CD4-positive, CD25-positive, alpha-beta regulatory T cell (primary cell): ENCODE measurements at regions not wholly inside any gene's neighbourhood (a gene's known extent, or its start where the extent isn't known, plus 50 kb on each side); places are given as distances from the start of the nearest gene placed in this dataset.
"Not testable (repeated sequence)": the region's sequence is repeated elsewhere in the genome, so short reads cannot be mapped to it uniquely, and the experiment has no call there.

Experiments
- ATAC-seq, 2 donors: fragments of 150-1000 bp; cut with Tn5 transposase; one replicate each; pipeline ENCODE4 v1.10.0; 2021; ENCODE audit warnings: low read depth in 2 of 2, moderate number of reproducible peaks in 2 of 2, moderate library complexity in 1 of 2
- DNase-seq, 3 donors: peaks; one replicate each; pipeline versions ENCODE4 v3.0.0 to v3.0.0-alpha.2; 2012 to 2022; ENCODE audit warnings: mixed read lengths in 1 of 3
- H3K27ac ChIP-seq: one replicate; pipeline ENCODE4 v1.7.0; 2013; ENCODE audit warnings: mild to moderate bottlenecking, low read length; ENCODE audit not compliant: insufficient read depth, poor library complexity, severe bottlenecking
- H3K27me3 ChIP-seq: one replicate; pipeline ENCODE4 v1.7.0; 2013; ENCODE audit warnings: low read length; ENCODE audit not compliant: control insufficient read depth, insufficient read depth
- H3K36me3 ChIP-seq: one replicate; pipeline ENCODE4 v1.7.0; 2013; ENCODE audit warnings: mild to moderate bottlenecking, low read length, moderate library complexity; ENCODE audit not compliant: control insufficient read depth, insufficient read depth
- H3K4me1 ChIP-seq: 2 replicates; pipeline ENCODE4 v1.7.0; 2013; ENCODE audit warnings: mild to moderate bottlenecking, low read length; ENCODE audit not compliant: insufficient read depth, control insufficient read depth, poor library complexity, severe bottlenecking
- H3K4me3 ChIP-seq: one replicate; pipeline ENCODE4 v1.7.0; 2013; ENCODE audit warnings: low read depth, mild to moderate bottlenecking, low read length, moderate library complexity
- H3K9me3 ChIP-seq, 2 experiments: 1 replicate in 1 of 2; 2 replicates in 1 of 2; pipeline ENCODE4 v1.7.0; 2013; ENCODE audit warnings: low read length in 2 of 2, mild to moderate bottlenecking in 1 of 2, moderate library complexity in 1 of 2; ENCODE audit not compliant: control insufficient read depth in 2 of 2
- H3K27ac Mint-ChIP-seq, 3 donors: one replicate each; pipeline ENCODE4 v1.8.0; 2020 to 2022; ENCODE audit warnings: mild to moderate bottlenecking in 3 of 3, mixed read lengths in 3 of 3, moderate library complexity in 2 of 3
- H3K27me3 Mint-ChIP-seq: one replicate; pipeline ENCODE4 v1.8.0; 2022; ENCODE audit warnings: mild to moderate bottlenecking, mixed read lengths
- H3K36me3 Mint-ChIP-seq: one replicate; pipeline ENCODE4 v1.8.0; 2020; ENCODE audit warnings: mixed read lengths
- H3K4me1 Mint-ChIP-seq, 4 donors: one replicate each; pipeline ENCODE4 v1.8.0; 2020 to 2022; ENCODE audit warnings: mixed read lengths in 4 of 4, mild to moderate bottlenecking in 1 of 4
- H3K4me3 Mint-ChIP-seq, 4 donors: one replicate each; pipeline ENCODE4 v1.8.0; 2020 to 2022; ENCODE audit warnings: mild to moderate bottlenecking in 4 of 4, mixed read lengths in 4 of 4, moderate library complexity in 3 of 4
- H3K9me3 Mint-ChIP-seq, 7 donors: one replicate each; pipeline ENCODE4 v1.8.0; 2020 to 2022; ENCODE audit warnings: mixed read lengths in 7 of 7, mild to moderate bottlenecking in 3 of 7, moderate library complexity in 2 of 7

GRCh38 chr6:8857160-8857559 is 421.8 kb upstream of the SLC35B3 start:
- Mint-ChIP-seq H3K9me3 (peaks cover 0 to 4% (median 1%) of the 10 kb centered on the region in 7 donors), H3K4me3 (no peak overlapping the region), H3K4me1 (no peaks in the 10 kb centered on the region), H3K27ac (no peak overlapping the region), H3K36me3 (no peaks in the 10 kb centered on the region), H3K27me3 (no peaks in the 10 kb centered on the region)
- Histone ChIP-seq H3K27me3 (no peaks in the 10 kb centered on the region), H3K36me3 (no peaks in the 10 kb centered on the region), H3K9me3 (no peaks in the 10 kb centered on the region), H3K4me1 (no peaks in the 10 kb centered on the region), H3K4me3 (no peak overlapping the region), H3K27ac (no peak overlapping the region)
- ATAC-seq (no peak), DNase-seq (no peak)

- no peaks in the 10 kb centered on the region for H3K4me1 ChIP-seq
- Mint-ChIP-seq H3K4me3 (no peak overlapping the region), H3K27ac (no peak overlapping the region), H3K27me3 (no peaks in the 10 kb centered on the region), H3K36me3 (no peaks in the 10 kb centered on the region), H3K9me3 (peaks cover 1 to 9% (median 3%) of the 10 kb centered on the region in 7 donors), H3K4me1 (no peaks in the 10 kb centered on the region)
- no peak overlapping the region for H3K4me3 ChIP-seq
- no peaks in the 10 kb centered on the region for H3K9me3 ChIP-seq
- no peaks in the 10 kb centered on the region for H3K27me3 ChIP-seq
- DNase-seq (no peak), ATAC-seq (no peak)
- H3K36me3 ChIP-seq, result no peaks in the 10 kb centered on the region
- H3K27ac ChIP-seq, result no peak overlapping the region
Observed at GRCh38 chr6:8855411-8855810, 420.1 kb upstream of the SLC35B3 start.

GRCh38 chr6:8852332-8852731 is 417.0 kb upstream of the SLC35B3 start:
- Histone ChIP-seq H3K4me1 (no peaks in the 10 kb centered on the region), H3K36me3 (no peaks in the 10 kb centered on the region), H3K9me3 (no peaks in the 10 kb centered on the region), H3K4me3 (no peak overlapping the region), H3K27ac (no peak overlapping the region), H3K27me3 (no peaks in the 10 kb centered on the region)
- H3K4me1 Mint-ChIP-seq, result no peaks in the 10 kb centered on the region
- H3K4me3 Mint-ChIP-seq, result no peak overlapping the region
- H3K36me3 Mint-ChIP-seq, result no peaks in the 10 kb centered on the region
- ATAC-seq, result no peak
- H3K9me3 Mint-ChIP-seq, result peaks cover 0 to 11% (median 6%) of the 10 kb centered on the region in 7 donors
- no peaks in the 10 kb centered on the region for H3K27me3 Mint-ChIP-seq
- no peak for DNase-seq
- H3K27ac Mint-ChIP-seq, result no peak overlapping the region

GRCh38 chr6:8846680-8847079 is 411.3 kb upstream of the SLC35B3 start:
- not testable (repeated sequence) for H3K36me3 Mint-ChIP-seq, H3K4me1 Mint-ChIP-seq, ATAC-seq

GRCh38 chr6:8845690-8846089 is 410.3 kb upstream of the SLC35B3 start:
- no peaks in the 10 kb centered on the region for H3K4me1 ChIP-seq
- H3K36me3 ChIP-seq, result no peaks in the 10 kb centered on the region
- no peak overlapping the region for H3K4me3 ChIP-seq
- Mint-ChIP-seq H3K36me3 (no peaks in the 10 kb centered on the region), H3K27ac (no peak overlapping the region), H3K4me3 (no peak overlapping the region), H3K27me3 (no peaks in the 10 kb centered on the region), H3K4me1 (no peaks in the 10 kb centered on the region), H3K9me3 (peaks cover 0 to 7% (median 3%) of the 10 kb centered on the region in 7 donors)
- no peaks in the 10 kb centered on the region for H3K27me3 ChIP-seq
- H3K27ac ChIP-seq, result no peak overlapping the region
- no peak for DNase-seq
- no peak for ATAC-seq
- no peaks in the 10 kb centered on the region for H3K9me3 ChIP-seq

More at GRCh38 chr6:8846680-8847079, 411.3 kb upstream of the SLC35B3 start:
- DNase-seq, H3K27ac ChIP-seq, H3K27me3 Mint-ChIP-seq, H3K9me3 ChIP-seq, H3K27me3 ChIP-seq, H3K4me3 Mint-ChIP-seq, H3K4me1 ChIP-seq, H3K27ac Mint-ChIP-seq, H3K4me3 ChIP-seq, H3K36me3 ChIP-seq: not testable (repeated sequence)
- H3K9me3 Mint-ChIP-seq, result peaks cover 0 to 13% (median 3%) of the 10 kb centered on the region in 7 donors

- no peaks in the 10 kb centered on the region for H3K27me3 Mint-ChIP-seq
Observed at GRCh38 chr6:8844968-8845367, 409.6 kb upstream of the SLC35B3 start.

GRCh38 chr6:8839626-8840025 is 404.3 kb upstream of the SLC35B3 start:
- Histone ChIP-seq H3K36me3 (no peaks in the 10 kb centered on the region), H3K9me3 (no peaks in the 10 kb centered on the region), H3K27me3 (no peaks in the 10 kb centered on the region), H3K4me1 (no peaks in the 10 kb centered on the region), H3K4me3 (no peak overlapping the region), H3K27ac (no peak overlapping the region)
- Mint-ChIP-seq H3K36me3 (no peaks in the 10 kb centered on the region), H3K4me3 (no peak overlapping the region), H3K4me1 (no peaks in the 10 kb centered on the region), H3K9me3 (peaks cover 0 to 7% (median 1%) of the 10 kb centered on the region in 7 donors), H3K27me3 (no peaks in the 10 kb centered on the region), H3K27ac (no peak overlapping the region)
- ATAC-seq (no peak), DNase-seq (no peak)

More at GRCh38 chr6:8844968-8845367, 409.6 kb upstream of the SLC35B3 start:
- H3K27ac ChIP-seq, result no peak overlapping the region
- H3K36me3 Mint-ChIP-seq, result no peaks in the 10 kb centered on the region
- H3K9me3 ChIP-seq, result no peaks in the 10 kb centered on the region
- H3K9me3 Mint-ChIP-seq, result peaks cover 0 to 7% (median 4%) of the 10 kb centered on the region in 7 donors
- no peaks in the 10 kb centered on the region for H3K27me3 ChIP-seq
- no peaks in the 10 kb centered on the region for H3K36me3 ChIP-seq
- H3K4me3 Mint-ChIP-seq, result no peak overlapping the region
- no peak for ATAC-seq
- no peak overlapping the region for H3K4me3 ChIP-seq
- no peak for DNase-seq
- H3K4me1 Mint-ChIP-seq, result no peaks in the 10 kb centered on the region
- H3K27ac Mint-ChIP-seq, result no peak overlapping the region
- no peaks in the 10 kb centered on the region for H3K4me1 ChIP-seq

- H3K27ac ChIP-seq, result no peak overlapping the region
- DNase-seq, result no peak
- H3K27me3 ChIP-seq, result no peaks in the 10 kb centered on the region
- no peaks in the 10 kb centered on the region for H3K4me1 Mint-ChIP-seq
- peaks cover 0 to 7% (median 1%) of the 10 kb centered on the region in 7 donors for H3K9me3 Mint-ChIP-seq
- H3K9me3 ChIP-seq, result no peaks in the 10 kb centered on the region
- no peaks in the 10 kb centered on the region for H3K36me3 ChIP-seq
- H3K4me1 ChIP-seq, result no peaks in the 10 kb centered on the region
- no peak overlapping the region for H3K4me3 Mint-ChIP-seq
- H3K27ac Mint-ChIP-seq, result no peak overlapping the region
- no peaks in the 10 kb centered on the region for H3K36me3 Mint-ChIP-seq
- ATAC-seq, result no peak
- H3K27me3 Mint-ChIP-seq, result no peaks in the 10 kb centered on the region
- no peak overlapping the region for H3K4me3 ChIP-seq
Observed at GRCh38 chr6:8837343-8837742, 402.0 kb upstream of the SLC35B3 start.
